HG03439 (cell line): ENCODE measurements at regions not wholly inside any gene's neighbourhood (a gene's known extent, or its start where the extent isn't known, plus 50 kb on each side); places are given as distances from the start of the nearest gene placed in this dataset.

ENCODE experiments used
- ATAC-seq: cut with Tn5 transposase; IDR thresholded peaks from one replicate; pipeline ENCODE4 v1.9.1; 2021; ENCODE audit warnings: mild to moderate bottlenecking, moderate library complexity; ENCODE audit not compliant: unreplicated experiment

DNA sequence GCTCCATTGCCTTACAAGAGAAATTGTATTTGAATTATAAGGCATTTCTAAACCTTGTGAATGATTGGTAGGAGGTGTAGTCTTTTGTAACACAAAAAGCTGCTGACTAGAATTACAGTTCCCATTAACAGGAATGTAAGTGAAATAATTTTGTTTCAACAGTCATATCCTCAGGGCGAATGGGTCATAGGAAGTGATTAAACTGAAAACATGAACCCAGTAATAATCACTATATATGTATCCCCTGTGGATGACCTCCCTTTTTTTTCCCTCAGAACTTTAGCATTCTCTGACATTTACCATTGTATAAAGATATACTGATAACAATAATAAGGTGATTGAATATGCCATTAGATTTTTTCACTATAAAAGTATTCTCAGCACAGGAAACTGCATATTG, 312.3 kb downstream of the ATP23 start:
- no peak for ATAC-seq

- ATAC-seq, result no peak
Observed at GRCh38 chr12:58254463-58255100, 313.2 kb downstream of the ATP23 start.

DNA sequence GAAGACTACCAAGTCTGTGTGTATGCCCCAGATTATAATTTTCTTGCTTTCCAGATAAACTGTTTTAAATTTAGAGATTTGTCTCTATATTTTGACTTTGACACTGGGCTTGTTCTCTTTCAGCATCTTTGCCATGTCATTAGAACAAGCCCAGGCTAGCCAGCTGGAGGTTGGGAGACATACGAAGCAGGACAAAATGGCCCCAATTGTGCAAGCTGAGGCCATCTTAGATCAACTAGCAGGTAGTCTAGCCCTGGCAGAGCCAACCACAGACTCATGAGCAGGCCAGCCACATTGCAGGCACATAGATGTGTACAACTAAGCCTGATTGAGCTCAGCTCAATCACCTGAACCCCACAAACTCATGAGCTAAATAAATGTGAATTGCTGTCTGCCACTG, 321.4 kb downstream of the ATP23 start:
- no peak for ATAC-seq

DNA sequence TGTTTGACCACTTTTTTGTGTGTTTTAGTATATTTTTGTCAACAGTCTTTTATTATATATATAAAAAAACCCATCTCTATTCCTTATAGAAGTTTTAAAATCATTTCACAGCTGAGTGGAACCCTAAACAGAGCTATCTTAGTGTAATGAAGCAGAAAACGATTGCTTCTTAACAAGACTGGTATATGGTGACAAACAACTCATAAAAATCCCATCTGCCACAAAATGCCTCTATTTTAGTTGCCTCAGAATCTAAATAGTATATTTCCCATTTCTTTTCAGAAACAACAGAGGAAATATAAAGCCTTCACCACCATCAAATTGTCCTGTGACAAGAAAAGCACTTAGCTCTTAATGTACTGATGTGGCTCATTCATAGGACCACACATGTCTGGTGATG, 322.4 kb downstream of the ATP23 start:
- no peak for ATAC-seq

- ATAC-seq, result no peak
Observed at GRCh38 chr12:58268069-58268468, 326.7 kb downstream of the ATP23 start.

DNA sequence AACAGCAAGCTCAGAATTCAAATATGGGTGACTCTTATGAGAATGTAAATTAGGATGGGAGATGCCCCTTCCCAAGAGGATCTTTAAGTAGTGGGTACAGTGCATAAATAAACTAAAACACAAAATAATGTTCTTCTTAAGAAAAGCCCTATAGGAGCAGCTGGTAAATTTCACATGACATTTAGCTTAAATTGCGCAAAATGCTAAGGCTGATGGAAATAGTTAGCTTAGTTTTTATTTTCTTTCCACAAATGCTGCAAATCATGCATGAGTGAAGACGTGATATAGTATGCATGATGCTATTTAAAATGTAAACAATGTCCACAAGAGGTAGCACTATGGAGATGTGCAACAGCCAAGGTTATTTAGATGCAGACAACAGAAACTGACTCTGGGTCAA, 328.1 kb downstream of the ATP23 start:
- ATAC-seq, result no peak

GRCh38 chr12:58270966-58271705, 329.8 kb downstream of the ATP23 start:
- ATAC-seq, result no peak

DNA sequence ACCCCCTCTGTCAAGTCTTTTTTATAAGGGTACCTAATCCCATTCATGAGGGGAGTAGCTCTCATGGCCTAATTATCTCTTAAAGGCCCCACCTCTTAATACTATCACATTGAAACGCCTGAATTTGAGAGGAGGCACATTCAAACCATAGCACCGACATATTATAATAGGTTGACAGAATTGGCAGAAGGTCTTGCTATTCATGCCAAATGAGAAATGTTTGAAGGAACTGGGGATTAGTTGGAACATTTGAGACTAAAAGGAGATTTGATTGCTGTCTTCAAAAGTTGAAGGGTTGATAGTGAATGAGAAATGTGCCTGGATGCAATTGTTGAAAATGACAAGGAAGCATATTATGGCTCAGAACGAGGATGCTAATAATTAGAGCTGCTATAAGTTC, 331.1 kb downstream of the ATP23 start:
- ATAC-seq, result no peak

- no peak for ATAC-seq
Observed at GRCh38 chr12:58277231-58277630, 335.9 kb downstream of the ATP23 start.

- ATAC-seq, result no peak
Observed at GRCh38 chr12:58283553-58283952, 342.2 kb downstream of the ATP23 start.

DNA sequence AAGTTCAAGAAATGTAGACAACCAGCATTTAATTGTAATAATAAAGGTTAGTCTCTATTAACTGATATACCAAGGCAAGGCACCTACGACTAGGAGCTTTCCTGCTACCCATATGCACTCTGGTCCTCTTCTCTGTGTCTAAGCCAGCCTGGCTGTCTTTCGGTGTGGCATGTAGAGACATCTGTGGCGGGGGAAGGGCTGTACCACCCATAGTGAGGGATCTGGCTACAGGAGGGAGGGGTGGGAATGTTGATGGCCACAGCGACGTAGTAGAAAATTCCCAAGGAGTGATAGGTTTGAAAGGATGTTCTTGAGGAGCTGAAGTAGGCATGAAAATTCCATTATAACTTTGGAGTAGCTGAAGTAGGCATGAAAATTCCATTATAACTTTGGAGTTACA, 344.2 kb downstream of the ATP23 start:
- ATAC-seq, result no peak

GRCh38 chr12:58286353-58286752, 345.0 kb downstream of the ATP23 start:
- ATAC-seq, result no peak

GRCh38 chr12:58288190-58288589, 346.8 kb downstream of the ATP23 start:
- no peak for ATAC-seq

DNA sequence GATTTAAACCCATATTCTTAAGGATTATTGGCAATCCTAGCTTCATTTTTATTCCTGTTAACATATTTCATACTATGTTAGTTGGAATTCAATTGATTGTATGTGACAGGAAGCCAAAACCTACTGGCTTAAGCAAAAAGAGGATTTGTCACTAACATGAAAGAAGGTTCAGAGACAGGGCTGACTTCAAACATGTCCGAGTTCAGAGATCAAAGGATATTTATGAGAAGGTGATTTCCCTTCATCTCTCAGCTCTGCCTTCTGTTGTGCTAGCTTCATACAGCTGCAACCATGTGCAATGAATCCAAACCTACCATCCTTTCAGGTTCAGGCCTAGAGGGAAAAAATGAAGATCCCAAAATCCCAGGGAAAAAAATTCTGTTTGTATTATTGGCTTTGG, 349.7 kb downstream of the ATP23 start:
- no peak for ATAC-seq

GRCh38 chr12:58293308-58293982, 352.1 kb downstream of the ATP23 start:
- ATAC-seq, result no peak

DNA sequence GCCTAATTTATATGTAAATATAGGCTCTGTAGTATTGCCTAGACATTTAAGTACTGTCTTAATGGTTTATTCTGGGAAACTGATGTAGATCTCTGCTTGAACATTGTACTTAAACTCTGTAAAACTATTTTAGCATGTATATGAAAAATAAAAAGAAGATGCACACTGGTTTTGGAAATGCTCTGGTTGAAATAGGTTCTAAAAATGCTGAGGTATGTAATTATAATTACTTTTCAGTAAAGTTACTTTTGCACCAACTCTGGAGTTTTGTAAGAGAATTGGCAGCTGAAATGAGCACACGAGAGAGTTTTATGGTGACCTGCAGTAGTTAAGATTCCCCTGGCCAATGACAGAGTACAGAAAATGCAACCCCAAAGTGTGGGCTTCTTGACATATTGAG, 353.9 kb downstream of the ATP23 start:
- no peak for ATAC-seq

GRCh38 chr12:58296863-58297262, 355.5 kb downstream of the ATP23 start:
- no peak for ATAC-seq

DNA sequence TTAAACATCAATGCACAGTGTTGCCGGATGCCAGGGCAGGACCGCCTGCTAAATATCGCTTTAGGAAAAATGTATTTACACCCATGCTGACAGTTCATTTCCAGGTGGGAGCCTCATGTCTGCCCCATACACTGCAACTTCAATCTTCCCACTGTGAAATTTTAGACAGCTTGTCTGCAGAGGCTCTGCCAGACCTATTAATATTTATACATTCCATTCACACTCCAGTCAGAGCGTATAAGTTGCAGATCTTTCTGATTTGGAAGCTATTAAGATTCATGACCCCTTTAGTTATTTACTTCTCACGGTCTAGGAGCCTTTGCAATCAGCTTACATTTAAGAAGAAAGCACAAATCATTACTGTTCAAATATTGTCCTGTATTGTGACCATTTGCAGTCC, 357.4 kb downstream of the ATP23 start:
- ATAC-seq, result no peak

DNA sequence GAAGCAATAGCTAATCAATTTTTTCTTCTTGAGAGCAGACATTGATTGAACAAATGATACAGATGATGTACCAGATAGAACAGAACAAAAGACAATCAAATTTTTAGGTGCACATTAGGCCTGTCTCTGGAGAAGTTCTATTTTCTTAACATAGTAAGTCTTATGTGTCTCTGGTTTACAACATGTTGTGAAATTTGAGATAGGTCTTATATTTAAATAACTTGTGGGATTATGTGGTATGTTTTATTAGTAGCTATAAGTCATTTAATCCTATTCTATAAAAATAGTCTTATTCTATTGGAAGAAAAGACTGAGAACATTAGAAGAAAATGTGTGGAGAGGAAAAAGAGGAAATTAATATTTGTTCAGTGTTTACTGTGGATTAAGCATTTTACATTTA, 358.0 kb downstream of the ATP23 start:
- no peak for ATAC-seq

- ATAC-seq, result no peak
Observed at GRCh38 chr12:58301038-58301729, 359.8 kb downstream of the ATP23 start.

DNA sequence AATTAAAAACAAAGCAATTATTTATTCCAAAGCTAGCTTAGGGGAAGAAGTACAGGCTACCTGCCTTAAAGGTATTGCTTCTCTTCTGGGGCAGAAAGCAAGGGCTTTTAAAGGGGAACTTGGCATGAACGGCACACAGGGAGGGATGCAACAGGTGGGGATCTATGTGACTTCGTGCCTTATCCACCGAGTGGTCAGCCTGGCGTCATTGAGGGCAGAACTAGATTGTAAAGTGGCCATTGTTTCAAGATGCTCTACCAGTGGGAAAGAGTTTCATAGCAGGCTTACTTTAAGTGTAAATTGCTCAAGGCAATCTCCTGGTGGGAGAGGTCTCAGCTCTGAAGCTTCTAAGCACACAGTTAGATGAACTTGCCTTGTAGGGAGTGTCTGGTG, 360.4 kb downstream of the ATP23 start:
- ATAC-seq, result no peak
